HG03571 (cell line): ENCODE measurements at regions not wholly inside any gene's neighbourhood (a gene's known extent, or its start where the extent isn't known, plus 50 kb on each side); places are given as distances from the start of the nearest gene placed in this dataset.
"Not testable (repeated sequence)": the region's sequence is repeated elsewhere in the genome, so short reads cannot be mapped to it uniquely, and the experiment has no call there.

Source experiments
- ATAC-seq: cut with Tn5 transposase; IDR thresholded peaks from one replicate; pipeline ENCODE4 v1.9.1; 2021; ENCODE audit not compliant: unreplicated experiment

DNA sequence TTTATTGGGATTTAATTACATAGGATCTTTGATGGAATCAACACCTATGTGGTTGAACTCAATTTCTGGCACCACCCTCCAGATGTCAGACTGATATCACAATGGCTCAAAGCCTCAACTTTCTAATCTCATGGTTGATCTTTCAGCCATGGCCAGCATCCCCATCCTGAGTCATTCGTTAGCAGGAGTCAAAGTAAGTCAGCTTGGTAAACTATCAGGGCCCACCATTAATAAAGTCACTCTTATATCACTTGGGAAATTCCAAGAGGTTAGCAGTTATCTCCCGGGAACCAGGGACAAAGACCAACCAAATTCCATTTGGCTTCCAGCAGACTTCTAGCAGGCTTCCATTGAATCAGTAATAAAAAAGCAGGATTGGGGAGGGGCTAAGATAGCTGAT, 50.7 kb upstream of the TNFSF4 start:
- ATAC-seq: no peak

DNA sequence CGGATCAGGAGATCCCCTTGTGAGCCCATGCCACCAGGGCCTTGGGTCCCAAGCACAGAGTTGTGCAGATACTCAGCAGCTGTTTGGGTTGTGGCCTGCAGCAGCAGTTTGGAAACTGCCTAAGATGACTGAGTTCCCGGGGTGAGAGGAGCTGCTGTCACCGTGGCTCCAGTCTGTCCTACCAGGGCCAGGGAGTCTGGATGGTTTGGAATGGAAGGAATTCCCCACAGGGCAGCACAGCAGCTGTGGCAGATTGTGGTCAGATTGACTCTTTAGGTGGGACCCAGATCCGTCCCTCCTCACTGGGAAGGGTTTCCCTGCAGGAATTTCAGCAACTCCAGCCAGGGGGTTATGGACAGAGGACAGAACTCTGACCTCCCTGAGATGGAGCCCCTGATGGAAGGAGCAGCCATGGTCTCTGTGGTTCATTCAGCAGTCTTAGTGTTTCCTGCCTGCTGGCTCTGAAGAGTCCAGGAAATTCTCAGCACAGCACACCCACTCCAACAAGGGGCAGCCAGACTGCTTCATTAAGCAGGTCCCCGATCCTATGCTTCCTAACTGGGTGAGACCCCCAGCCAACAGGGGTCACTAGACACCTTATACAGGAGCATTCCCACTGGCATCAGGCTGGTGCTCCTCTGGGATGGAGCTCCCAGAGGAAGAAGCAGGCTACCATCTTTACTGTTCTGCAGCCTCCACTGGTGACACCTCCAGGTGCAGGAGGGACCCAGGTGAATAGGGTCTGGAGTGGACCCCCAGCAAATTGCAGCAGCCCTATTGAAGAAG, 51.5 kb upstream of the TNFSF4 start:
- ATAC-seq: no peak

DNA sequence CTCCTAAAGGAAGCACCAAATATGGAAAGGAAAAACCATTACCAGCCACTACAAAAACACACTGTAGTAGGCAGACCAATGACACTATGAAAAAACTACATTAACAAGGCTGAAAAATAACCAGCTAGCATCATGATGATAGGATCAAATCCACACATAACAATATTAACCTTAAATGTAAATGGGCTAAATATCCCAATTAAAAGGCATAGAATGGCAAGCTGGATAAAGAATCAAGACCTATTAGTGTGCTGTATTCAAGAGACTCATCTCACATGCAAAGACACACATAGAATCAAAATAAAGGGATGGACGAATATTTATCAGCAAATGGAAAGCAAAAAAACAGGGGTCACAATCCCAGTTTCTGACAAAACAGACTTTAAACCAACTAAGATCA, 53.2 kb upstream of the TNFSF4 start:
- ATAC-seq: not testable (repeated sequence)

DNA sequence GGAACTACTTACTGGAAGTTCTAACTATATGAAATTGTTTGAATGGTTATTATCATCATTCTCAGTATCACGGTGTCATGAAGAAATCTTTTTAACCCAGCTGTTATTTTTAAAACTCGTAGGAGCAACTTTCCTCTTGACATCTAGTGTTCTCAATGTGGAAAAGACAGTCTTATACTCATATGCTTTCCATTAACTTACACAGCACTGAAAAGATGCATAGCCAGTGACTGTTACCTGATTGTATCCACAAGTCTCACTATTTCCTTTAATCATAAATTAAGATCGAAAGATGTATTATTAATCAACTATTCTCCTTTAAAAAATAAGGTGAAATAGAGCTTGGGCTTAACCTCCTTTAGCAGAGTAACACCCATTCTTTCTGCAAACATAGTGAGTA, 59.7 kb upstream of the TNFSF4 start:
- ATAC-seq: no peak

DNA sequence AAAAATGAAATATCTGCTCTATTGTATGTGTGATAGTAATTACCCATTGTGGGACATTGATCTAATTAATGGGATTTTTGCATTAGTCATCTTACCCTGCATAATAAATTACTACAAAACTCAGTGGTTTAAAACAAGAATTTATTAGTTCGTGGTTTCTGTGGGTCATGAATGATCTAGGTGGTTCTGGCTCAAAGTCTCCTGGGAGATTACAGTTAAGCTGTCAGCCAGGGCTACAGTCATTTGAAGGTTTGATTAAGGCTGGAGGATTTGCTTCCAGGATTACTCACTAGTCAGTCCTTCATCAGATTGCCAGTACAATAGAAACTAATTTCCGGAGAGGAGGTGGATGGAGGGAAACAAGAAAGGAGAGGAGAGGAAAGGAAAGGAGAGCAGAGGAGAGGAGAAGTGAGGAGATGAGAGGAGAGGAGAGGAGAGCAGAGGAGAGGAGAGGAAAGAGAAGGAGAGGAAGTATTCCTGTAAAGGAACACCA, 60.4 kb upstream of the TNFSF4 start:
- ATAC-seq: no peak

DNA sequence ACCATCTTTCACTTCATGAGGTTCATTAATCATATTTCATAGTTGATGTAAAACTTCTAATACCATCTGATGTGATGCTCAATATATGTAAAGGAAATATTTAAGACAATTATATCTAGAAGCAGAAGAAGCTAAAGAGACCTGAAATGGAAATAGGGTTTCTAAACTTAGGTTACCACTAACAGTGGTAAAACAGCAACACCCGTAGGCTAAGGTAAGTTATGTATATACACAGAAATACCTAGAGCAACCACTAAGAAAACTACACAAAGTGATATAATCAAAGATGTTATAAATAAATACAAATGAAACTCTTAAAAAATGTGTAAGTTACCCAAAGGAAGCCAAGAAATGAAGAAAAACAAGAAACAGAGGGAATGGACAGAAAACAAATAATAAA, 61.1 kb upstream of the TNFSF4 start:
- ATAC-seq: no peak

DNA sequence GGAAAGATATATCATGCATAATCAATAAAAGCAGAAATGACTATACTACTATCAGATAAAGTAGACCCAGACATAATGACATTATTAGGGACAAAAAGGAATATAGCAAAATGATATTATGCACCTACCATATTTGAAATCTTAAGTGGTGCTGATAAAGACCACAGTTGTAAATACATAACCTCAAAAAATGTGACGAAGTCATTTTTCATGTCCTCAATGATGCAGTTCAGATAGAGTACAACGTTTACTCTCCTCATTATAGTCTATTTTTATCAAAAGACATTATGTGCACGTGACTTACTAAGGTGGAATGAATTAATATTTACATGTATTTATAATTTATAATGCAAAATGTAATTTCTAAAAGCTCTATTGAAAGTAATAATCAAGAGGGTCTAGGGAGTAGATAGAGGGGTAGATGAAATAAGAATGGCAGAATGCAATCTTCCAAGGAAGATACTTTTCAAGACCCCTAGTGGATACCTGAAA, 61.7 kb upstream of the TNFSF4 start:
- no peak for ATAC-seq

DNA sequence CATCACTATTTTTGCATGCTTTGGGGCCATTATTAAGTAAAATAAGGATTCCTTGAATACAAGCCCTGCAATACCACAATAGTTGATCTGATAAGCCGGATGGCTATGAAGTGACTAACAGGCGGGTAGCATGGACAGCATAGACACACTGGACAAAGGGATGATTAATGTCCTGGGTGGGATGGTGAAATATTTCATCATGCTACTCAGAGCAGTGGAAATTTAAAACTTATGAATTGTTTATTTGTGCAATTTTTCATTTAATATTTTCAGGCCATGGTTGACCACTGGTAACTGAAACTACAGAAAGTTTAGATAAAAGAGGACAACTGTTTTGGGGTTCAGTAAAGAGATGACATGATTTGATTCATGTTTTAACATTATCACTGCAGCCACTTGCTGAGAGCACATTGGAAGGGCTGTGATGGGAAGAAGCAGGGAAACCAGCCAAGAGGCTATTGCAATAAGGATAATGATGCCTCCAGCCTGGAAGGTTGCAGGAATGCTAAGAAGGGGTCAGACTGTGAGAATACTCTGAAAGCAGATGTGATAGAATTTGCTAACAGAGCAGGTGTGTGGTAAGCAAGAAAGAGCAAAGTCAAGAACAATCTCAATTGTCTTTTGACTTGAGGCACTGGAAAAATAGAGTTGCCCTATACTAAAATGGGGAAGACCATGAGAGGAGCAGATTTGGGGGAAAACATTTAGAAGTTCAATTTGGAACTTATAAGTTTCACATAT, 62.5 kb upstream of the TNFSF4 start:
- ATAC-seq: no peak

DNA sequence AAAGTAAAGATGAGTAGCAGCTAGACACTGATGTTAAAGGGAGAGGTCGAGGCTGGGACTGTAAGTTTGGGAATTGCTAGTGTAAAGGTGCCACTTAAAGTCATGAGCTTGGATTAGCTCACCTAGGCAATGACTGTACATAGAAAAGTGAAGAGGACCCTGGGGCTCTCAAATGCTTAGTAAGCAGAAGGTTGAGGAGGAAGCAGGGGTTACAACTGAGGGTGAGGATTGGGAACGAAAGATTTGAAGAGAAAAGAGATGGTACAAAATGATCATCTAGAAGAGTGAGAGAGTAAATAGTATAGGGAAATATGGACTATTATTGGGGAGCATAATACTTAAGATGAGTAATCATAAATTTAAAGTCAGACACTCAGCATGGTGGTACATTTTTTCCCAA, 63.1 kb upstream of the TNFSF4 start:
- ATAC-seq: no peak

DNA sequence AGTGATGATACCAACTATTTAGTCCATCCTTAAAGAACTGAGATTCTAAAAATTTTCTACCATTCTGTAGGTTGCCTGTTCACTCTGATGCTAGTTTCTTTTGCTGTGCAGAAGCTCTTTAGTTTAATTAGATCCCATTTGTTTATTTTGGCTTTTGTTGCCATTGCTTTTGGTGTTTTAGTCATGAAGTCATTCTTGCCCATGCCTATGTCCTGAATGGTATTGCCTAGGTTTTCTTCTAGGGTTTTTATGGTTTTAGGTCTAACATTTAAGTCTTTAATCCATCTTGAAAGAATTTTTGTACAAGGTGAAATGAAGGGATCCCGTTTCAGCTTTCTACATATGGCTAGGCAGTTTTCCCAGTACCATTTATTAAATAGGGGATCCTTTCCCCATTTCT, 63.9 kb upstream of the TNFSF4 start:
- ATAC-seq: not testable (repeated sequence)

DNA sequence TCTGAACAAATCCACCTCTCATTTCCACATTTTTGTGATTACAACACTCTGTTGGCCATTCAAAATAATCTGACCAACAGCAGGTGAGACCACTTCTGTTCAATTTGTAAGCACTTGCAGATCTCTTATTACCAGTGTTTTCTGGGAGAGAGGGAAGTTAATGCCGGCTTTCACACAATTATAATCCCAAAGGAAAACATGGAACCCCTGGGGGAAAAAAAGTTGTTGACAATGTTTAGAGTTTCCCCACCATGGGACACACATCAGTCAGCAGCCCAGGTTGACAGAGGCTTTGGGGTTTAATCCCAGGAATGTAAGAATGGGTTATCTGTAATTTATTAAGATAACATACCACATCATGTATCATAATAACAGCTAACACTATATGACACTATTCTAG, 68.4 kb upstream of the TNFSF4 start:
- no peak for ATAC-seq

DNA sequence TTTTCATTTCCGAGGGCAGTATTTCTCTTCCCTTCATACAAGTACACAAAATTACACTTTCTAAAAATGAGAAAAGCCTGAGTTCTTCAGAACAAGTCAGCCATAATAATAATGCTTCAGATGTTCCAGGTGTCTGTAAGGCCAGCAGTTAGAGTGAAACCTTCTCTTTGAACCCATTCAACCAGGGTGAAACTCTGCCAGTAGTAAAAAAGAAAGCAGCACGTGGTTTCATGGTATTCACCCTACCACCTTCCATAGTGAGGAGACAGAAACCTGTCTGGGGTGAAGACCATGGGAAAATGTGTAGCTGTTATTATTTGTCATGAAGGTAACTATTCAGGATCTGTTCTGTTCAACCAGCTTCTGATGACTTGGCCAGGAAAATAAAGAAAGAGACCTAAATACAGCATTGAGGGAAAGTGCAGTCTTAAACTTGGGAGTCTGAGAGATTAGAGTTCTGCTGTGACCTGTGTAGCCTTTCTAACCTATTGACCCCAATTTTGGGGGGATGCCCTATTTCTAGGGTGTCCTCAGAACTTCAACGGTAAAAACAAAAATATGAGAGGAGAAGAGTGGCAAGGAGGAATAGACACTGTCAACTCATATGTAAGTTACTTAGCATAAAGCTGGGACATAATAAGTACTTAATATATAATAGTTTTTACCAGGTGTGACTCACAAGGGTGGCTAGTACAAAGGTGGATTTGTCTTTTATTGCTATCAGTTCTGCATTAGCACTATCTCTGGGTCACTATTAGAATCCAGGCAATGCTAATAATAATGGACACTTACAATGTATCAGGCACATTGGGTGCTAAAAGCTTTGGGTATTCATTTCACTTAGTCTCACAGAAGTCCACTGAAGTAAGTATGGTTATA, 70.0 kb upstream of the TNFSF4 start:
- peak; percentile 68 for ATAC-seq

DNA sequence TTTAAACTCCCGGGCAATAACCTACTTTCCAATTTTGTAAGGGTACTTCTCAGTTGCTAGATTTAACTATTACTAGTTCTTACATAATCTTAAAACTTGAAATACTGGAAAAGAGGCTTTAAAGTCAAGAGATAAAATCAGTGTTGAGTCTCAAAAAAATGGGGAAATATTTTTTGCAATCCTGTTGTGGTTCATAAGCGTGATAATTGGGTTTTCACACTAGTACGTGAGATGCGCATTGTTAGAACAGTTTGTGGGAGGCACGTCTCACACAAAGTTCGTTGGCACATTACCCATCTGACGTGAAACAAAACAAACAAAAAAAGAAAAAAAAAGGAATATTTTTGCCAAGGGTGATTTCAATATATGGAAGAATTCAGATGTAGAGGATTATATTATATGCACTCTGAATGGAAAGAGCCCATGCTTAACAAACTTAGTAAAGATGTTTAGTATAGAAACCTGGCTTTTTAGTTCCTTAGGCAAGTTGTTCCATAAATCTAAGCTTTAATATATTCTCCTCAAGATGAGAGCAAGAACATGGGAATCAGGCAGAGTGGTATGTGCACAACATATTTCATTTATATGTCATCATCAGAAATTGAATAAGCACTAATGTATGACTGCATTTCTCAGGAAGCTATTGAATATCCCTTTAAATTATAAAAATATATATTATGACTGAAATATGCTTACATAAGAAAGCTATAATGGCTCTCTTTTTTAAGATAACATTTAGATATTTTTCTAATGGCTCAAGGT, 73.9 kb upstream of the TNFSF4 start:
- ATAC-seq: no peak

DNA sequence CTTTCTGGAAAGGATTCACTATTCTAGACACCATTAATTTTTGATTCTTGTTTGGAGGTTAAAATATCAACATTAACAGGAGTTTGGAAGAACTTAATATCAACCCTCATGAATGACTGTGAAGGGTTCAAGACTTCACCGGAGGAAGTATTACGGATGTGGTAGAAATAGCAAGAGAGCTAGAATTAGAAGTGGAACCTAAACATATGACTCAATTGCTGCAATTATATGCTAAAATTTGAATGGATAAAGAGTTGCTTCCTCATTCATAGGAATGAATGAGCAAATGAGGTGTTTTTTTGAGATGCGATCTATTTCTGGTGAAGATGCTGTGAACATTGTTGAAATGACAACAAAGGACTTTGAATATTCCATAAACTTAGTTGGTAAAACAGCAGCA, 77.9 kb upstream of the TNFSF4 start:
- ATAC-seq: no peak

DNA sequence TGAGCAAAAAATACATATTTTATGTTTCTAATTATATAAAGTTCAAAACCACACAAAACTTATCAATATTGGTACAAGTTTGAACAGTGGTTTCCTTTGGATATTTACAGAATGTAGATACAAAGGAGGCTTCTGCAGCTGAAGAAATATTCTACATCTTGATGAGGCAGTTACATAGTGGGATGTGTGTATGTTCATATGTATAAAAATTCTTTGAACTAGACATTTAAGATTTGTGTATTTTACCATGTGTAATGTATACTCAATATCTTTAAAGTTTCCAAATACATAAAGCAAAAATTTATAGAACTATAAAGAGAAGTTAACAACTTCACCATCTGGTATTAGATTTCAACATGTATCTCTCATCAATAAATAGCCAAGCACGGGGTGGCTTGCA, 80.7 kb upstream of the TNFSF4 start:
- no peak for ATAC-seq

DNA sequence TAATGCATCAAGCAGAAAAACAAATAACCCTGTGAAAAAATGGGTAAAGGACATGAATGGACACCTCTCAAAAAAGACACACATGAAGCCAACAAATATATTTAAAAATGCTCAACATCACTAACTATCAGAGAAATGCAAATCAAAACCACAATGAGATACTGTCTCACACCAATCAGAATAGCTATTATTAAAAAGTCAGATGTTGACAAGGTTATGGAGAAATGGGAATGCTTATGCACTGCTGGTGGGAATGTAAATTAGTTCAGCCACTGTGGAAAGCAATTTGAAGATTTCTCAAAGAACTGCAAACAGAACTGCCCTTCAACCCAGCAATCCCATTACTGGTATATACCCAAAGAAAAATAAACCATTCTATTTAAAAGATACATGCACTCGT, 86.6 kb upstream of the TNFSF4 start:
- ATAC-seq: no peak

DNA sequence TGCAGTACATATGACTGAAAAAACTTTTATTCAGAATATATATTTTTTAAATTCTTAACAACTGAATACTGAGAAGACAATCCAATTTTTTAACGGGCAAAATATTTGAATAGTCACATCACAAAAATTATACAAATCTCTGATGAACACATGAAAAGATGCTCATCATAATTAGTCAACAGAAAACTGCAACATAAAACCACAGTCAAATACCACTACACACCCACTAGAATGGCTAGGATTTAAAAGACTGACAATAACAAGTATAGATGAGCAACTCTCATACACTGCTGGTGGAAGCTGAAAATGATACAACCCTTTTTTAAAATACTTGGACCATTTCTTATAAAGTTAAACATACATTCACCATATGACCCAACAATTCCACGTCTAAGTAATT, 87.7 kb upstream of the TNFSF4 start:
- ATAC-seq: no peak

DNA sequence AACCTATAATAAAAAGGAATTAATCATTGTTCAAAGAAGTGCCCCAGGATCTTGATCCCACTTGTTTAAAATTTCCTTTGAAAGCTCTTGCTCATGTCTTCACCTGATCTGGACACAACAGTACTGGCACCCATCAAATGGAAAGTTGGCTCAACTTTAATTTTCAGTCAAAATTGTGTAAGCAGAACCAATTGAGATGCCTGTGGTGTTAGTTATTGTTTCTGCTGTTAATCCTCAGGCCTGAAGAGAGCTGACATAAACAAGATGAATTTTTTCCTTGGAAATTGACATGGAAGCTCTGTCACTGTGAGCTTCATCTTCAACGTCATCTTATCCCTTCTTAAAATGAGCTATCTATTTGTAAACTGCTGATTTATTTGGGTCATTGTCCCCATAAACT, 88.3 kb upstream of the TNFSF4 start:
- no peak for ATAC-seq

DNA sequence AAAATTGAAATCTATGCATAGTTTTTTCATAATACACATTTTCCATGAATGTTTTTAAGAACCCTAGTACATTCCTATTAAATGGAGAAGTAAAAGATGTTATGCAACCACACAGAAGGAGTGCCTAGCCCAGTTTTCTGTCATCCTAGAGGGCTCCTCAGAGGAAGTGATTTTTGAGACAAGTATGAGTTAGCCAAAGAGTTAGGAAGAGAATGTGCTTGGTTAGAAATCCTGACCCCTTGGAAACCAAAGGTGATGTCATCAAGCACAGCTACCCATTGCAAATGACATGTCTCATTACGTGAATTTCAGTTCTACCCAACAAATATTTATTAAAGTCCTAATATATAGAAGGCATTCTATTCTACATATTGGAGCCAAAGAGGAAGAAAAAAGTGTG, 88.9 kb upstream of the TNFSF4 start:
- no peak for ATAC-seq

DNA sequence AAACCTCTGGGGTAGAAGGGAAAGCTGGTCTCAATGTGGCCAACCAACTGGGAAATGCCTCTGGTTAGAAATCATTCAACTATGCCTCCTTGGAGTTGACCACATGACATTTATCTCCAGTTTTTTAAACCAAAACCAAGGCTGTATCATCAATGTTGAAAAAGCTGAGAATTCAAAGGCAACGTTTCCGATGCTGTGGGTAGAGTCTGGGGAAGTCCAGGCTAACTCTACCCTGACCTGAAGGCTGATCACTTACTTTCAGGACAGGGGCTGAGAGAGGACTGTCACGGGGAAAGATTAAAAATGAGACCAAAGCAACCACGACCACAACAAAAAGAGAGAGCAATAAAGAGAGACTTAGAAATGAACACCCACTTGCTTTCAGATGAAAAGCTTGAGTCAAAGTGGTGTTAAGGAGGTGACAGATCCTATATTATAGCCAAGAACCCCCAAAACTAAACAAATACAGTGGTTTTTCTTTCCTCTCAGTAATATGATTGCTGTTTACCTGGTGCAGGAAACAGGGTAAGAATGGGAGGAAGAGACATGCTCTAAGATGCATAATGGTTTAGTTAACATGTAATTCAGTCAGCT, 90.8 kb upstream of the TNFSF4 start:
- peak; percentile 89 for ATAC-seq
